Central memory CD4-positive, alpha-beta T cell (primary cell): ENCODE measurements at regions not wholly inside any gene's neighbourhood (a gene's known extent, or its start where the extent isn't known, plus 50 kb on each side); places are given as distances from the start of the nearest gene placed in this dataset.

Experiments
- DNase-seq: peaks from one replicate; pipeline ENCODE4 v3.0.0; 2022

DNA sequence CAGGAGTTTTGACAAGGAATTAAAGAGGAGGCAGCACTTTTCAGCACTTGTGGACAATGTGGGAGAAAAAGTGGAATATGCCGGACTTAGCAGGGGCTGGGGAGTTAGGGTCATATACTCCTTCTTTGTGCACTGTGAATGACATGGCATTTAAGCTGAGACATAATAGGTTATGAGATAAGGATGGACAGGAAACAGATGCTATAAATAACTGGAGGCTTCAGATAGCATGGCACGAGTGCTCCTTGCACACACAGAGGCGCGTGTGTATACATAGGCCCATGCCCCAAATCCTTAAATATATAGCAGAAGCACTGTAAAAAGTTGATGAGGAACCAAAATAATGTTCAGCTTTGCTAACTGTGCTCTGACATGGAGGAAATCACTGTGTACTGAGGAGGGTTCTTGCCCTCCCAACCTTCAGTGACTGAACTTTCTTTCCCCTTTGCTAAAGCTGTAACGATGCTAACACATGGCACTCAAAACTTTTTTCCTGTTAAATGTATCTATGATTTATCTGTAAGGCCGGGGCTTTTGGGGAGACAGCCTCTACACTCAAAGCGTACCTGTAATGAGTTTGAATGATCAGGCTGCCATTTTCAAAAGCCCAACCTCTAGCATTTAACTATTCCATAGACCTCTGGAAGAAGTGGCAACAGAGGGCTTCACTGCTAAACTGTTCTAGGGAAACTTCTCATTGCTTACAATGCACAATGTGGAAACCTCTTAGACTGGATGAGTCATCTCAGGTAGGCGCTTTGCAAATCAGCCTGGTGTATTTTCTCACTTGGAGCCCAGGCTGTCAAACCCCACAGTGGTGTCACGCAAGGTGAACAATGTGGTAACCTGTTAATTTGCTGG, 784.6 kb downstream of the NR2F2 start:
- no peak for DNase-seq

DNA sequence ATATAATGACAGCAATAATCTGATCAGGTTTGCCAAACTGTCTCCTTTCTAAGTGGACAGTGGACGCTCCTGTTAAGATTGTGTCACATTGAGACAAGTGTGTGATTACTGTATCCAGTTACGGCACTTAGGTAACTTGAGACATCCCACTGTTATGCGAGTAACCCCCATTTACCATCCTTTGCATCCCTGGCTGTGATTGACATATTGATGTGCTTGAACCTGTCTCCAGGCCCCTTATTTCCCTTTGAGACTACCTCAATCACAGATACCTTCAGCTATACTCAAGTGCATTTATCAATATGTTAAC, 785.2 kb downstream of the NR2F2 start:
- DNase-seq = no peak

DNA sequence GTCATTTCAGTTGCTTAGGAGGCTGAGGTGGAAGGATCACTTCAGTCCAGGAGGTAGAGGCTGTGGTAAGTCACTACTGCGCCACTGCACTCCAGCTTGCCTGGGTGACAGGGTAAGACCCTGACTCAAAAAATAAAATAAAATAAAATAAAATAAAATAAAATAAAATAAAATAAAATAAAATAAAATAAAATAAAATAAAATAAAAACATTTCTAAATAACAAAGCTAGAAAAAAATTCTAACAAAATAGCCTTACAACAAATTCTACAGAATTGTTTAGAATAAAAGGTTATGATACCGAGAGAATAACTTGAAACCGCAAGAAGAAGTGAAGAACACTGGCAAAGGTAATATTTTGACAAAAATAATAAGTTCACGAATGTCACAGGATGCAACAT, 794.3 kb downstream of the NR2F2 start:
- DNase-seq = no peak

DNA sequence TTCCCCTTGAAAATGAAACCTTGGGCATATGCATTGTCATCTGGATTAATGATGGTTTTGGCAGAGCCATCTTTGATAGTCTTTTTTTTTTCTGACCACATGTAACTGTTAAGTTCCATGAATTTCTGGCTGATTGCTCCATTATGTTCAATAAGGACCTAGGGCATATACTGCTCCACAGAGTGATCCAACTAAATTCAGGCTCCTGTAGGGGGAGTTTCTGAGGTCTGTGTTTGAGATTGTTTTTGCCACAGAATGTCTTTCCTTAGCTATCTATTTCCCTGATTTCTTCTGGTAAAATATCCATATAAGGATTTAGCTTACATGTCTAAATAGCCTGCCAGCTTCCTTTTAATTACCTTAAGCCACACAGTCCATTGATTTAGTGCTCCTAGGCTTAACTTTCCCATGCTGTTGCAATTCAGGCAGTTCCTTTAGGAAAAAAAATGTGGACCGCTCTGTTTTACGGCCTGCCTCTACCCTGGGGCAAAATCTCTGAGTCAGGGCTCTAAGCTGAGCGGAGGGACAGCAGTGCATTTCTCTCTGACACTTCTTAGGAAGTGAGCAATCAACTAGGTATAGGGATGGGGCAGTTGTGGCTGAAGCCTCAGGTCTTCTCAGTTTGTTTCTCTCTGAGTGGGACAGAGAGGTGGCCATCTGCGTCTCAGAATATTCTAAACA, 796.2 kb downstream of the NR2F2 start:
- DNase-seq = no peak

DNA sequence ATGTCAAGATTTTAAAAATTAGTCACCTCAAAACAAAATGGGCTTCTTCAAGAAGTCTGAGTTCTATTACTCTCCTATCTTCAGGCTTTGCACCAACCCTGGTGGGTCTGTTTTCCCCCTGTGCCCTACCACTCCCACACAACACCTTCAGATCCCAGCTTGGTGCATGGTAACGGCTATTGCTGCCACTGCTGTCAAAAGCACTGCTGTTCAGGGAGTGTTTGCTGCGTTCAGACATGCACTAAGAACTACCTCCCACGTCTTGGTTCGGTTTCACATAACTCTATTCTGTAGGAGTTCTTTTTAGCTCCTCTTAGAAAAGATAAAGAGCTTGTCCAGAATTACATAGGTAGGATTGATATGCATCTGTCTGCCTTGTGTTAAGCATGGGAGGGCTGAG, 799.2 kb downstream of the NR2F2 start:
- no peak for DNase-seq

DNA sequence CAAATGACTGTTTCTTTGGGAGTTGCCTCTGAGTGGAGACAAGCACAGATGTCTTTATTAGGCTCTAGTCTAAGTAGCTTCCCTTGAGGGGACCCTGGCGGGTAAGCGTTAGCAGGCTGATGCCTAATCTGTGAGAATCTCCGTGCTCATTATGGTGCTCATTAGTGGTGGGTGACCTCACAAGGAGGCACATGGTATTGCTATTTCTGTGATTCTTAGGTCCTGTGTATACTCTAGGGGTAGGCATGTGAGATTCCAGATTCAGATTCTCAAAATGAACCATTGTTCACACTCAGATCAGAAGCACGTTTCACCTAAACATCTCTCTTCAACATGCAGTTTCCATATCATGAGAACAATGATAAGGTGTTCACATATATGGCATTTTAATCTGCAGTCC, 809.7 kb downstream of the NR2F2 start:
- DNase-seq = no peak

DNA sequence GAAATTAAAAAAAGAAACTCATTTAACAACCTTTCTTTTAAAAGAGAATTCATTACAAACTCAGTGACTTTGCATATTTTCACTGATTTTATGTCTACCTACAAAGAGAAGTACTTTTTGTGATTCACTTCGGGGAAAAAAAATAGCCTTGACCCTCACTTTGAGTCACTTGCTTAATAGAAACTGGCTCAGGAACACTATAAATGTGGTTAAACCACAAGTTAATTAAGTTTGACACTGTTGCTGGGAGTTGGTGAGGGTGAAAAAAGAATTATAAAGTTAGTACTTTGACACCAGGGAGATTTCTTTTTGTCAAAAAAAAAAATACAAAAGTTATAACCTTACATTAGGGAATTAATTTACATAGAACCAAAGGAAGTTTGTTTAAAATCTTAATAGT, 810.9 kb downstream of the NR2F2 start:
- DNase-seq = no peak

DNA sequence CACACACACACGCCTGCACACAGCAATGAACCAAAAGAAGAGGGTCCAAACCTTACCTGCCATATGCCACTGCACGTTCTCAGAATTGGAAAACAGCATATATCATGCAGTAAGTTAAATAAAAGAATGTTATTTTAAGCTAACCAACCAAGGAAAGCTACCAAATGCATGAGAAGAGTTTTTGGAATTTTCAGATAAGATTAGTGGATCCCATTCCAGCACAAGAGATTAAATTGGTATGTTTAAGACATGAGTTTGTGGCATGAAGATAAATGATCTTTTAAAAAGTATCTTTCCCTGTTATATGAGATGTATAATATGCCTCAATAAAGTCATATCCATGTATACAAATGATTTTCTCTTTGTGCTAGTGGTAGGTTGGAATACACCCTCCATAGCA, 811.4 kb downstream of the NR2F2 start:
- DNase-seq = no peak

DNA sequence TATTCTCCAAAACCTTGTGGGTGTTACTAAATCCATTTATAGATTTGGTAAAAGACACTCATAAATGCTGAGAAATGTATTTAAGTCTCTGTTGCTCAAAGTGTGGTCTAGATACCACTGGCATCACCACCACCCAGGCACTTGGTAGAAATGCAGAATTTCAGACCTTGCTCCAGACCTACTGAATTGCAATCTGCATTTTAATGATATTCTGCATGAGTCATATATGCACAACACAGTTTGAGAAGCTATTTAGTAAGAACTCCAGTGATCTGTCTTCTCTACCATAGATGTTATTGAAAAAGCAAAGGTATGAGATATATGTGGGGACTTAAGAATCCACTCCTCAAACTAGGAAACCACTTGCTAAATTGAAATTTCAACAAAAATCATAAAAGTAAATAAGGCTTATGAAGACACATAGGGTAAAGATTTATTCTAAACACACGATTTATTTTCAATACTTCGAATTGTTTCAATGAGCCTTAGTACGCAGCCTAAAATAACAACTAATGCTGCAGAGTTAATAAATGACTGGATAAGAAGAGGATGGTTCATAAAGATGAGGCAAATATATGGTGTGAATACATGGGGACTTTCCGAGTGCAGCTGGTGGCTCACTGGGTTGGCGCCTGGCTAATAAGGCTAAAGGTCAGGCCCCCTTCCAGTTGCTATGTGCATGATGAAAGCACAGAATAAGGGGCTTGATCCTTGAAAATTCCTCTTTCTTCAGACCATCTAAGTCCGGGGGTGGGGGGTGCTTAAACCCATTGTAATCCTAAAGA, 813.3 kb downstream of the NR2F2 start:
- no peak for DNase-seq

DNA sequence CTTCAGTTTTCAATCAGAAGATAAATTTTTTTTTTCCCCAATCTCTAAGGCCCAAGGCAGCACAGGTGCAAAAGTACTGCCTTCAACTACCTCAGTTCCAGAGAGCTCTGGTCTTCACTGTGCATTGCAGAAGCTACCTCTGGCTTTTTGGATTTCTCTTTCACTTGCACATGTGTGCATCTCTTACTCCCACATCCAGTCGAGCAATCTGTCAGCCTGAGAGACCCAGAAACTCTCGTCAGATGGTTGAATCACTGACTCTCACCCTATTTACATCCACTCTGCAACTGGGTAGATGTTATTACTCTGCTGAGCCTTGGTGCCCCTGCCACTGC, 813.8 kb downstream of the NR2F2 start:
- DNase-seq = no peak

DNA sequence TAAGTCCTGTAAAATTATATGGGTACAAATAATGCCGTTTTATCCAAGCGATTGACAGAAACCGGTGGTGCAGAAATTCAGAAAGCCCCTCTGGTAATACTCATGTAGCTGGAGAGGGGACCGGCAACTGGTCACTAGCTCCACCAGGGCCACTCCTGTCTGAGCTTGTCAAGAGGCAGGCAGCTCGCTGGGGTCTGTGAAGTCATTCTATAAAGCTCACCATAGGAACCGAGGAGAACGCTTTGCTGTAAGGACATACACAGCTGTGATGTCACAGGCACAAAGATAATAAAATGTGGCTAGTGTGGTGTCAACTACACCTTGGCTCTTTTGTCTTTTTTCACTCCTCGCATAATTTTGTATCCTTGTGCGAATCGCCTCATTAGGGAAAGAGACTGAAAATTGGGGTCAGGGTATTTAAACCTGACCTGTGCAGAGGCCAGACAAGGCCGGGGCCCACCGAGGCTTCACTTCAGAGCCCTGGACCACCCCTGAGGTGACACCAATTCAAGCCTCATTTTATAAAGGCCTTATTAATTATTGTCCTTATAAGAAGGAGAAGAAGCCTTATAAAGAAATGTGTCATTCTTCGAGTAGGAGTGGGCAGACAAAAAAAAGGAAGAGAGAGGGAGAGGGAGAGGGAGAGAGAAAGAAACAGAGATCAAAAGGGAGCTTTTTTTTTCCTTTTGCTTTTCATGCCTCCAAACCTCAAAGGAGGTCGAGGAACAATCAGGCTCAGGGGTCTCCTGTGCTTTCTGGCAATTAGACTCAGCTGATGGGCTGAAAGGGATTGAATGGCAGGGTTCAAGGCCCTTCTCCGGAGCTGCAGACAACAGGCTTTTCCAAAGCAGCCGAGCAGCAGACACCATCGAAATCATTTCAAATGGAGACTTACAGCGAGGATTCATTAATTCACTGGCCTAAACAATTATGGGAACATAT, 813.3 kb upstream of the ARRDC4 start:
- no peak for DNase-seq

DNA sequence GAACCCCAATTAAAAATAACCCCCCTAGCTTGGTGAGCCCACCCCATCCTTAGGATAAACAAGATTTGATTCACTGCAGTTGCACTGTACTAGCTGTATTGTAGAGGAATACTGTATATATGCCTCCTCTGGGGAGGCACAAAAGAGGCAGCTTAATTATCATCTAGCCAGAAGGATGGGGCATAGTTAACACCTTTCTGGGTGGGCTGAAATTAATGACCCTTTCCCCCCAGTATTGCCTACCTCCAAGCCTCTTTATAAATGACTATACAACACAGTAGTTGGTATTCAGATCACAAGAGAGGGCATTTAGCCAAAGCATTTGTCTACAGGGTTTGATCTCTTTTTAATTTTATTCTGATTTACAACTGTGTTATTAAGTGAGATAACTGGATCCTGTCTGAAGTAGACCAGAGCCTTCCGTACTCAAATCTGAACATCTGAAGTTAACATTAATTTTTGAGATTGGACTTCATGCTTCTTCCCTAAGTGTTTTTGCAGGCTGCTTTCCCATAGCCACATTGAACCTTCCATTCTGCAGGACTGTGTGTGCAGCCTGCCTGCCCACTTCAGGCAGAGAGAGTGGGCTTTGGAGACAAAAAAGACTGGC, 807.0 kb upstream of the ARRDC4 start:
- no peak for DNase-seq

DNA sequence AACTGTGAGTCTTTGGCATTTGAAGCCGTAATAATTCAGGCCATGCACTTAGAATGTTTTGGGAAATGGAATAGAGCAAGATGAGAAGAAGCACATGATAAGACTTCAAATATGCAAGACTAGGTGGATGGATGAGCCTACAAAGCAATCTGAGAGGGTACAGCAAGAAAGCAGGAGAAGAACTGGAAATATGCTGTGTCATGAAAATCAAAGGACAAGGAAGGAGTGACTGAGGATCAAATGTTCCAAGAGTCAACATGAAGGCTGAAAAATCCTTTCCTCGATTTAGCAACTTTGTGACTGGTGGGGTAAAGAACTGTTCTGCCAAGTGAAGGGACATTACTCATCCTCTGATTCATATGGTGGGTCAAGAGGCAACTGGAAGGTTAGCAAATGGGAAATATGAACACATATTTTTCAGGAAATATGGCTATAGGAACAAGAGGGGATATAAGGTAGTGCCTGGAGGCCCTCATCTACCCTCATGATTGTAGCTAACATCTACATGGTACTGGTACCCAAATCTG, 803.7 kb upstream of the ARRDC4 start:
- no peak for DNase-seq

DNA sequence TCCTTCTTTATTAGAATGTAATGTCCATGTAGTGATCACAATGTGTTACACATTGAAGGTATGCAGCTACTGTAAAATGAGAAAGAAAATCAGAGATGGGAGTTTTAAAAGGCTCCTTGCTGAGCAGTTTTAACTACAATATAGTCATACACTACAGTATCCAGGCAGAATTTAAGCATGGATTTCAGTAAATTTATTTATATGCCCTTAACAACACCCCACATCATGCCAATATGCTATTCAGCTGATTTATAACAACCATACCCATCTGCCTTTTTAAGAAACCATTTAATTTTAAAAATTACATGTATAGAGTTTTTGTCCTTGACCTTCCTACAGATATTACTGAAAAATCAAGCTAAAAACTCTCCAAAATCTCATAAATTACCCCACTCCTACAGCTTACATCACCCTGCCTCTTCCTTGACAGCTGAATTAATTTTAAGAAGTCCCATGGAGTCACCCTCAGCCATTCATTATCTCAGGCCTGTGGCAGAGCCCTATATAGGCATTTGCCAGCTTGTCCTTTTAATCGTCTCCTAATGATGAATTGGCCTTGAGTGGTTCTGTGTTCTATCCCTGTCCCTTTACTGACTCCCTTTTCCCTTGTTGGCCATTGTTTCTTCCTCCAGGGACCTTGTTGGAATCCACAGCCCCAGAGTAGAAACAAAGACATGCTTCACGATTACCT, 797.6 kb upstream of the ARRDC4 start:
- no peak for DNase-seq

DNA sequence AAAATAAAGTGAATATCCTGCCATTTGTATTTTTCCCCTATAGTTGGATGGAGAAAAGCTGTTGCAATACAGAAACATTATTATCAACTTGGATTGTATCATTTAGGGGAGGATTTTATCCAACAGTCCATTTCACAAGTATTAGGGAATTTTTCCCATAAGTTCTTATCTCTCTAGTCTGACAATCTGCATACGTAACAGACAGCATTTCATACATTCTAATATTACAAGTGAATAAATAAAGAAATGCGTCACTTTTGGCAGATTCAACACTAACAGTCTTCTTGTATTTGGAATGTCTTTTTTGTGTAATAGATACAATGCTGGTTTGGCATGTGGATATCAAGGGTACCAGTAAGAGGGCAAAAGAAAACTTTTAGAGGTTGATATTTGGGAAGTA, 795.3 kb upstream of the ARRDC4 start:
- no peak for DNase-seq

DNA sequence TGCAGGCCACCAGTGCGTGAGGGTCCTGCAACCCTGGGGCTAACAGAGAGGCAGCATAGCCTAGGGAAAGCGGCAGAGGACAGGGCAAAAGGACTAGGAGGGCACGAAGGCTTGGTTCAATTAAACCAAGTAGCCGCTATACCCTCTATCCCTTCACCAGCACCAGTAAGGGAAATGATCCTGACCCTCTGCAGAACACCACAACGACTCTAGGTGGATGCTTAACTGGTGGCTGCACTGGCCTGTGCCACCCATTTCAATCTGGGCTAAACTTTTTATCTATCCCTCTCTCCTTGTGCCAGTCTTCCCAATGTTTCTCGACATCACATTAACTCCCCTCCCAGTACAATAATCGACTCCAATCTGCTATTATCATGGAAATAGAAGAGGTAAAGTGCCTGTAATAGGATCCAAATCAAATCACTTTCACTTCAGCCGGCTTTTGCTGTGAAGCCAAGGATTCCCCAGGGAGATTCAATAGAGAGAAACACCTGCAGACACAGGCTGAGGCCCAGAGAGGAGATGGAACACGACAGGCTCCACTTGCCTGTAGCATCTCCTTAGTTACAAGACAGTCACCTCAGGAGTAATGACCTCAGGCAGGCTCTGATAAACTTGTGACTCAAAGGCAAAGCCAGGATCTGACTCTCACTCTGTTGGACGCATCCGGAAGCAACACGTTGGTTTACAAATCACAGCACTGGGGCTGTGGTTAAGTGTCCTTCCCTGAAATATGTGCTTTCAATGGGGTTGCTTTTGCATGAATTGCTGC, 791.6 kb upstream of the ARRDC4 start:
- DNase-seq = no peak

DNA sequence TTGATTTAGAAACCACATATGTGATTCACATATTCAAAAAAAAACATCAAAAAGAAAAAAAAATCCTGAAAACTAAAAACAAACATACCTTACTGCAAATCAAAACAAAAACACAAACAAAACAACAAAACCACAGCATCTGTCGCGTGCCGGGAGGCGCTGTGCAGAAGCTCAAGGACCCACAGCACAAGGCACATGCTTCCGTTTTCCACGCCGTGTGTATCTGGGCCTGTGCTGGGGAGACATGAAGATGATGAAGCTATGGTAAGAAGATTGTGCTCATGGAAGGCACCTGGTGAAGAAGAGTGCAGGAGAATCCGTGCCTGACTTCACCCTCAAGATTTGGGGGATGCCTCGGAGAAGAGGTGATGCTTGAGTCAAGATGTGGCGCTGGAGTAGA, 788.9 kb upstream of the ARRDC4 start:
- DNase-seq = no peak

DNA sequence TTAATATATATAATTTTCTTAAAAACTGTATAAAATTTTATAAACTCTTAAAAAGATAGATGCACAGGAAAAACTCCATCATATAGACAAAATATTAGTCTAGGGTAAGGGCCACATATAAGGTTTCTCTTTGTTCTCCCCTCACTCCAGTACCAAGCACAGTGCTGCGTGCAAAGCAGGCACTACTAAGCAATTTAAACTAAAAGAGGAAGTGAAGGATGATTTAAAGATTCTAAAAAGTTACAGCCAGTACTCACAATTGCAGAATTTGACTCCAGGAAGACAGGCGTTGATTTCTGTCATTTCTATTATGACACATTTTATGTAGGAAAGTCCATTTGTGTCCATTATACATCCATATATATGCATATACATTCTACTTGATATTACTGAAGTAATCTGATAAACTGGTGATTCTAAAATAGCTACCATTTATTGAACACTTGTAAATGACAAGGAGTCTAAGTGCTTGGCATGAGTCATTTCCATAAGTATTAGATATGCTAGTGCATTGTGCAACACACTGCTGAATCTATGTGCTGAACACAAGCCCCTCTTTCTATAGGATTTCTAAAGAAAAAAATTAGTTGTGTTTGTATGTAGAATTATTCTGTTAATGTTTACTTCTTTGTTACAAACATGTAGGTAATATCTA, 785.5 kb upstream of the ARRDC4 start:
- no peak for DNase-seq

DNA sequence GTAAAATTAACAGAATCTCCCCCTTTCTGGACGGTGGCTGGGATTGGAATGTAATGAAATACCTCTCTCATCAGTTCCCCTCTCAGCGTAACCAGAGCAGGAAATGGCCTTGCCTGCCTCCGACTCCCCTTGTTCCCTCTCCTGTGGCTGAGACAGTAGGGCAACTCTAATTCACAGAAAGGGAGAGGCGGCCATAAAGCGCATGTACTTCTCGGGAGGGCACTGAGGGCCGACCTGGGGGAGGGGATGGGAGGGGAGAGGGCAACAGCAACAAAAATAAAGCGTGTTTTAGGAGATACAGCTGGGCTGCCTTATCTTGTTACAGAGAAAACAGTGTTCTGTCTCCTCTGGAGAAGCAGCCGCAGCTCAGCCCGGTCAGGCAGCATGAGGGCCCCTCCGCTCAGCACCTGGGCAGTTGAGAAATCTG, 783.3 kb upstream of the ARRDC4 start:
- DNase-seq = no peak

DNA sequence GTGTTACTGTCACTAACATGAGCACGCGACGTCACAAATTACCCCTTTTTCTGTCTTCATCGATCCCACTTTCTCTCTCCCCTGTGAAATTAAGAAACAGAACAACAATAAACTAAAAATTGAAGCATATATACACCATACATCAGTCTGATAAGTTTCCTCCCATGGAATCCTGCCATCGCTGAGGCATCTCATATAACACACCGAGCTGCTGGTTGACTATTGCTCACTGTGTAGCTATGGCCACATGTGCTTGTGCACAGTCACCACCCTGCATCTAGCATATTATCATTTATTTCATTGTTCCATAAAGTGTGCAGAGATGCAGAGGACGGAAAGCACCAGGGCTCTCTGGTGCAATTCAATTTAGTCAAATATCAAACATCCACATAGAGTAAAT, 777.9 kb upstream of the ARRDC4 start:
- no peak for DNase-seq
